ENCODE measurements at regions not wholly inside any gene's neighbourhood (a gene's known extent, or its start where the extent isn't known, plus 50 kb on each side); places are given as distances from the start of the nearest gene placed in this dataset.

- DNase-seq = no peak
These were observed 118.9 kb downstream of the IRS1 start for GRCh38 chr2:226680719-226681118.

- no peak for DNase-seq
These were observed 120.1 kb downstream of the IRS1 start for GRCh38 chr2:226679389-226680065.

DNA sequence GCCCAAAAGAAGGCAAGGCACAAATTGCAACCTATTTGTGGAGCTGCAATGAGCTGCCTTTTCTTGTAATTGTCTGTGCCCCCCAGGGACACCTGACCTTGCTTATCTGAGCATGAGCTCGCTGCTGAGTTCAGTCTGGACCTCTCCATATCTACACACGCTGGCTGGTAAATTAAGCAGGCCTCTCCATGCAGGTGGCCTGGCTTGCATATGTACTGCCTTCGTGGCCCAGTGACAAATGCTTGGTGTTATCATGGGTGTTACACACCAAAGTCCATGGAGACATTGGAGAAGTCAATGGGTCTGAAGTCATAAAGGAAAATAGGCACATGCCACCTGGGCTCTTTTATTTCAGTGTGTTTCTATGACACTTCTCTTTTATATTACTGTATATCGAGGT lies 121.2 kb downstream of the IRS1 start:
- DNase-seq = no peak

GRCh38 chr2:226677080-226677479 lies 122.5 kb downstream of the IRS1 start:
- DNase-seq = no peak

DNA sequence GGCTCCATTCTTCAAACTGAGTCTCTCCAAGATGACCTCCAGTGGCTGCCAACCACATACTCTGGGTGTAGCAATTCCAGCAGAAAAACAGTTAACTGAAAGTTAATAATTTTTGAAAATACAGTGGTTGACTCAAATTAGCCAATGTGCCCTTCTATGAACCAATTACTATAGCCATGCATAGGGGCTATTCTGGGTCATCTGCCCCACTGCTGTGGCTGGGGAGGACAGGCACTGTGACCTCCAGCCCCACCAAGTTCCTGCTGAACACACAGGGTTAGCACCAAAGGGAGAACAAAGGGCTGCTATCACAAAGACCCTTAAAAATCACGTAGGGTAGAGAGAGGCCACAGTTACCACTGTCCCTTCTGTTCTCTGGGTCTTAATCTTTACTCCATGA lies 123.0 kb downstream of the IRS1 start:
- DNase-seq = no peak

- no peak for DNase-seq
These were observed 125.5 kb downstream of the IRS1 start for GRCh38 chr2:226674123-226674522.

DNA sequence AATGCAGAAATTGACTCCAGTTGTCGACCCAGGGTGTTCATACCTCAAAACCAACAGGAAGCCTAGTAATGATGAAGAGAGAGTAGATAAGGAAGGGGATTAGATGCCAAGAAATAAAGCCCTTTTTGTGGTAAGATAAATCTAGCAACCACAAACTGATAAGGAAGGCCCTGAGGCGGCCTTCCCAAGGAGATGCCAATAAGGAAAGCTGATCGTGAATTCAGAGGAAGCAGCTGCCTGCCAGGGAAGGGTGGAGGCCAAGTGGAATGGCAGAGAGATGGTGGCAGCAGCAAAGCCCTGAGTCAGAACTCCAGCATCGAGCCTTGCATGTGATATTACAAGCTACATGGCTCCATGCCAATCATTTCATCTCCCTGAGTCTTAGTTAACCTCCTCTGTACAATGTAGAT lies 126.3 kb downstream of the IRS1 start:
- DNase-seq = no peak

DNA sequence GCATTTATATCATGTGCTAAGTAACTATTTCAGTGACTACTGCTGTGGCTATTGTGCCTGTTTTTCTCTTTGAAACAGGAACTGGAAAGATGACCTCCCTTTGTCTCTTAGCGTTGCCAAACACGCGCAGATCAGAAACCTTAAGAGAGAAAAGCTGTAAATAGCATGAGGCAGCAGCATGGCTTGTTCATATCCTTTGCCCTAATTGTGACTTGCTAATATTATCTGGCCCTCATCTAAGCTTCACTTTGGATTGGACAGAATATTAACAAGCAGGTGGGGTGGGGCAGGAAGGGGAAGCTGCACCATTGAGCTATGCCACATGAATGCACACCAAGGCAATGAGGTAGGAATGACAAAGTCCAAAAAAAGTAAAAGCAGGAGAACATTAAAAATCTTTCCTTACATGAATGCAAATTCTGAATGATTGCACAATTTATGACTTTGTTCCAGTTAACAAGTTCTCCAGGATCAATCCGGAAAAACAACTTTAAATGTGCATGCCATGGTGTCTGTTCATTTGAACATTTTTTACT lies 128.4 kb downstream of the IRS1 start:
- no peak for DNase-seq

DNA sequence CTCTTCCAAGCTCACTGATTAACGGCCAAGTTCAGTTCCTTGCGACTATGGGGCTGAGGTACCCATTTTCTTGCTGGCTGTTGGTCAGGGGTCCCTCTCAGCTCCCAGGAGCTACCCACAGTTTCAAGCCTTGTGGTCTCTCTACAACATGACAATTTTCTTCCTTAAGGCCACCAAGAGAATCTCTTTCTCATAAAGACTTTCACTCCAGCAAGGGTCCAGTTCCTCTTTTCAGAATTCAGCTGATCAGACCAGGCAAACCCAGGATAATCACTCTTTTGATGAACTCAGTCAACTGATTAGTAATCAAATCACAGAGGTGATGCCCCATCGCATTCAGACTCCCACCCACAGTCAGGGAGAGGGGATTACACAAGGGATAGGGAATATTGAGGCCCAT lies 129.7 kb downstream of the IRS1 start:
- DNase-seq = no peak

DNA sequence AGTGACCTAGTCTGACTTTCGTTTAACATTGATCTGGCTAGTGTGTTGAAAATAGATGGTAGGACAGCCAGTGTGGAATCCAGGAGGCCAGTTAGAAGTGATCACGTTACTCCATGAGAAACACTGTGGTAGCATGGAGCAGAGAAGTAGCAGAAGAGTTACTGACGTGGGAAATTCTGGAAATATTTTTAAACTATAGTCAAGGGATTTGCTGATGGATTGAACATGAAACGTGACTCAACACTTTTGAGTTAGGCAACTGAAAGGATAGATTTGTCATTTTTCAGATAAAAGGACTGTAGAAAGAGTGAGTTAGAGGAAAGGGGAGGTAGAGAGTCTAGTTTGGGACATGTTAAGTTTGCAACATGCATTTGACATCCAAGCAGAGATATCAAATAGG lies 130.4 kb downstream of the IRS1 start:
- DNase-seq = no peak

- DNase-seq = no peak
These were observed 131.9 kb downstream of the IRS1 start for GRCh38 chr2:226667736-226668135.

GRCh38 chr2:226665306-226665831 lies 134.3 kb downstream of the IRS1 start:
- DNase-seq = no peak

DNA sequence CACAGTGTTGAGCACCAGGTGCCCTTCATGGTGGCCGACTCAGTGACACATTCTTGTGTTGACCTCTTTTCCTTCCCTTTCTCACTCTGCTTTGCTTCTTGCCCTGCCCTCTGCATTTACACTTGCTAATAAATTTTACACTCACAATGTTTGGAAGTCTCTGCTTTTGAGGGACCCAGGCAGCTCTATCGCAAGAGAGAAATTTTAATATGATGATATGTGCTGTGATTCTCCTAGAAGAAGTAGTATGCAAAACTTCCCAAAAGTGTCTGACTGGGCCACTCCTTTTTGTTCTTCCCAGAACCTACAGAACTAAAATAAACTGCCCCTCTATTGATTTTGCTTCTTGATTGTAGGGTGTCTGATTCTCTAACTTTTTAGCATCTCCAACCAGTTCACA lies 135.0 kb downstream of the IRS1 start:
- no peak for DNase-seq

DNA sequence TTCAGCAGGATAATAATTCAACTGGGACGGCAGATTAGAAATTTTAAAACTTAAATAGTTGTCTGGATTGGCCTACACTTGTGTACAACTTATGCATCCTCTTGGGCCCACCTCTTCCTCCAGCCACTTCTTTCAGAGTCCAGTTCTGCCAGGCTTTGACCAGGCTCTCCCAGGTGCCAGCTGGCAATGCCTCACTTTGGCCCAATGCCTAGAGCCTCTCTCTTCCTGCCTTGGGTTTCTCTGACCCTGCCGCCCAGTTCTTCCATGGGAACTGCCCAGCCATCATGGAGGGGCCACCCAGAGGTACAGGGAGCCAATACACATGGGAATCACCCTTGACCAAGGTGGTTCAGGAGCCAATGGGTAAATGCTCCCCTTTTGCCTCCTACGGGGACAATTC lies 135.5 kb downstream of the IRS1 start:
- no peak for DNase-seq

DNA sequence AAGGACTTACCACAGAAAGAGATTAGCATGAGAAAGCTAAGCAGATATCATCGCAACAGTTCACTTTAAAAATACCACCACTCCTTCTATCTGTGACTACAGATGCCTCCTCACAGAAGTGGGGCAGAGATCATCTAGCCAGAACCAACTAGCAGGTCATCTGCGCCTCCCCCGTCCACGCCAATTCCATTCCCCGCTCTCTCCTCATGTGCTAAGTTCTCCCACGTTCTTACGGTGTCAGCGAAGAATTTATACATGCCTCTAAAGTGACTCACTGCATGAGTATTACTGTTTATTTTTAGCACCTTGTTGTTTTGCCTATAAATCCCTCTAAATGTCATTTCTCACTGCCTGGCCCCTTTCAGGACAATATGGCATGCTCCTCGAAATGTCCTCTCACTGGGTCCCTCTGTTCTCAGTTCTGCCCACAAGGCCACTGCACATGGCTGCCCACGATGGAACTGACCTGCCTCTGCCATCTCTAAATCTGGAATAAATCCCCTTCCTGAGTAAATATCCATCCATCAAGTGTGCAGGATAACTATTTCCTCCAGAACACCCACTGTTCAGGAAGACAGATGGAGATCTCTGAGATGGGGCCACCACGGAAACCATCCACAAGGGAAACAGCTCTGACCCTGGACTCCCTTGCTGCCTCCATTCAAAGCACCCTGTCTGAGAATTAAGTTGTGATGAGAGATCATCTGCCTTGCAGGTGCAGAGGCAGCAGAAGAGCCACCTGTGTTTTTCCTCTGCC lies 137.7 kb downstream of the IRS1 start:
- no peak for DNase-seq

DNA sequence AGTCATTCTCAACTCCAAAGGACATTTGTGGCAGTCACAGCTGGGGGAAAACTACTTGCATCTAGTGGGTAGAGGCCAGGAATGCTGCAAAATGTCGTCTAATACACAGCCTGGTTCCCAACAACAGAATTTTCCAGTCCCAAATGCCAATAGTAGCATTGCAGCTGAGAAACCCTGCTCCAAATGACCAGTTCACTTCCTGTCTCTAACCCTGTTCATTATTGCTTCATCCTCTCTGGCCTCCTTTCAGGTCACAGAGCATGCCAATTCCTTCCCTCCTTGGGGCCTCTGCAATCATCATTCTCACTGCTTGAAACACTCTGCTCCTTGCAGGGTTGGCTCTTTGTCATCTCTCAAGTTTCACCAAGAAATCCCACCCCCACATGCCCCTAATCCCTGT lies 139.1 kb downstream of the IRS1 start:
- DNase-seq = no peak

- DNase-seq = no peak
These were observed 139.5 kb downstream of the IRS1 start for GRCh38 chr2:226660124-226660523.

DNA sequence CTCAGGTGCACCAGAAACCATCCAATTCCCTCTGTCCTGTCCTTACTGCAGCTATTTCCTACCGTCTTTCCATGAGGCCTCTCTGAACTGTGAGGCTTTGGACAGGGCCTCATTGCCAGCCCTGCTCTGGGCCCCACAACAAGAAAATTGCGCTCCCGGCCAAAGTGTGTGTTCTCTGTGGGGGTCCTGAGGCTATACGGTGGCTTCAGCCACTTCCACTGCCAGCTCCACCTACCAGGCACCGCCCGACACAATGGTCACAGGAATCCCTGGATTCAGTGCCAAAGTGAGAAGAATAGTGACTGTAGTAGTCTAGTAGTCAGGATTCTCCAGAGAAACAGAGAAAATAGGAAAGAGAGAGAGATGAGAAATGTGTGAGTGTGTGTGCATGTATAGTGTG lies 140.2 kb downstream of the IRS1 start:
- DNase-seq = no peak

DNA sequence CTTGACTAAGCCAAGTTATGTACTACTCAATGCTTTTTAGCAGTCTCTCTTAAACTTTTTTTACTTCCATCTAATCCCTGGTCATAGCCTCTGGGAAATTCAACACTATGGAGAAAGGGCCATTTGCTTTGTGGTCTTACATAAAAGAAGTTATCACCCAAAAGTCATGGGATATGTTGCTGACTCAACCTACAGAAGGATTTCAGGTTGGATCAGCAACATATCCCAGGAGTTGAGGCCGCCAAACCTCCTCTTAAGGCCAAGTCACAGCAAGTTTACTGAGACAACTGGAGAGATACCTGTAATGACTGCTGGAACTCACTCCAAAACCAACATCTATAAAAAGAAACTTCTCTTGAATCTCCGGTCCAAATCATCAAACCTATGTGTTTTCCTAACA lies 141.1 kb downstream of the IRS1 start:
- DNase-seq = no peak

DNA sequence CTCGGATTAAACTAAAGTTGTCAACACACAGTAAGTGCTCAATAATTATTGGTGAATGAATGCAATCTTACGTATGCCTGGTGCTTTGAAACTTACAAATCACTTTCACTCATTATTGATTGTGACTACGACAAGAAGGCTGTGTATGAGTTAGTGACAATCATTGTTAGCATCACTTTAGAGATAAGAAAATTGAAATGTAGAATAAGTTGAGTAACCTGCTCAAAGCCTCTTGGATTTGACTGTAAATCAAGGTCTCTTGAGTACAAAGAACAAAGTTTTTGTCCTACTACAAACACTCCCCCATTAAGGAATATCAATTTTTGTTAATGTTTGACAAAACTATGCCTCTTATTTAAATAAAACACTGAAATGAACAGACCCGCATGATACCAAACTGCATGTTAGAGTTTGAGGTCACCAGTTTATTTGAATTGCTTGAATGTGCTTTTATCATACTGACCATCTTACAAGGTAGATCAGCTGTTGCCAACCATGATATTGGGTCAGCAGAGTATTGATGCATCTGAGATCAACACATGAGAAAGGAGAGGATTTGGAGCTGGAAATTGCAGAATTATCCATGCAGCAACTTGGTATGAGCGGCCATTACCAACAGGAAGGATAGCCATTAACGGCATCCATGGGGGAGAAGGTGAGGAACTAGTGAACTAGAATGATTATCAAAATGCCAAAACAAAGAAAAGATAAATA lies 142.1 kb downstream of the IRS1 start:
- DNase-seq = no peak

DNA sequence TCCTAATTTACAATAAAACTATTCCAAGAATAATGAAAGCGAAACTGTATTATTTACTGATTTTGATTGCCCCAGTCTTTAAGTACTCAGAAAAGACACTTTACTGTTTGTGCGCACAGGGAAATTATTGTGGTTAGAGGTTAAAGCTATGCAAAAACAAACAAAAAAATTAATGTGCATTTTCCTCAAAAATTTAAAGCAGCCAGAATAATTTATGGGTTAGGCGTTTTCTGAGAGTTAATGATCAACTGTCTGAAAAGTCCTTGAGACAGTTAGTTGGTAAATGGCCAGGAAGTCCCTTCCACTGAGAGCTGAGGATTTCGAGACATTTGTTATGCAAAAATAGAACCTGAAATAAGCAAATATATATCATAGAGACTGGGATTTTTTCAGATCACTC lies 143.3 kb downstream of the IRS1 start:
- no peak for DNase-seq

DNA sequence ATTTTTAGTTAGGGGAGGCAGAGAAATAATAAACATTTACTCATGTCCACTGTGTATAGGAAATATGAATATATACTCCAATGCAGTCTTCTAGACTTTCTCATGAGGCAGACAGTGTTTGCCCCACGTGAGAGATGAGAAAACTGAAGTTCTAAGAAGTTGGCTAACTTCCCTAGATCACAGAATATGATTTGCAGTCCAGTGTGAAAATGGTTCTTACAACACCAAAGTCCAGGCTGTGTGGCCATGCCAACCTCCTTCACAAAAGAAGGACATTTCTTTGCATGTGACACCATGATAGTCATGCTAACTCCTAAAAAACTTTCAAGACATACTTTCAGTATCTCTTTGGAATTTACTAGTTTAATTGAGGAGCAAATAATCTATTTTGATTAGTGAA lies 143.7 kb downstream of the IRS1 start:
- no peak for DNase-seq

DNA sequence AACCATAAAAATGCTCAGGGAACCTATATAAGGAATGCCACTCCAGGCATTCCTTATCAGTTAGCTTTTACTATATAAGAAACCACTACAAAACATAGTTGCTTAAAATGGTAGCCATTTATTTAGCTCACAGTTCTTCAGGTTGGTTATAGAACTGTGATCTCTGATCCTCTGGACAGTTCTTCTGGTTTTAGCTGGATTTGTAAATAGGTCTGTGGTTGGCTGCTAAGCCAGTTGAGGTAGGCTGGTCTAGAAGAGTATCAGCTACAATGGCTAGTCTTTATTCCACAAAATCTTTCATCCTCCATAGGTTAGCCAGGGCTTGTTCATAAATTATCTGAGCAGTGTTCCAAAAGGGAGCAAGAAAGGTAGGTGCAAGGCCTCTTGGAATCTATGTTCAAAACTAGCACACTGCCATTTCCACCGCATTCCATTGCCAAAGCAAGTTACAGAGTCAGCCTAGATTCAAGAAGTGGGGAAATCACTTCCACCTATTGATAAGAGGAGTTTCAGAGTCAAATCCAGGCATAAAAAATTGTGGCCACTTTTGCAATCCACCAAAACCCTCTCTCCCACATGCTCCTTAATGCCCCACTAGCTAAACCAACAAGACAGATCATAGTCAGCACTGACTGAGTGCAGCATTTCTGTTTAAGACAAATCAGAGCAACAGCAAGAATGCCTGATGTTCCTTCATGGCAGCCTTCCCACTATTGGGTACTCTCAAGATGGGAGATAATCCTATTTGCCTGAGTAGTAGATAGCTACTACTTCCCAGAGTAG lies 146.4 kb downstream of the IRS1 start:
- DNase-seq = no peak
